Ovary (tissue), 3 donors: ENCODE measurements at regions not wholly inside any gene's neighbourhood (a gene's known extent, or its start where the extent isn't known, plus 50 kb on each side); places are given as distances from the start of the nearest gene placed in this dataset.

ENCODE experiments used
- CTCF ChIP-seq, 3 donors: fragments of 450-650 bp in 2 of 3; fragments of 200-600 bp in 1 of 3; IDR thresholded peaks; one replicate each; pipeline versions ENCODE4 v1.5.1 to v1.8.0; 2016 to 2022; ENCODE audit warnings: antibody characterized with exemption in 3 of 3, mild to moderate bottlenecking in 1 of 3
- EP300 ChIP-seq: sonication (generic); formaldehyde crosslinking; IDR thresholded peaks from one replicate; pipeline ENCODE4 v1.6.1; 2017; ENCODE audit warnings: antibody characterized with exemption
- POLR2A ChIP-seq: fragments of 450-650 bp; IDR thresholded peaks from one replicate; pipeline ENCODE4 v1.6.1; 2017; ENCODE audit warnings: antibody characterized with exemption, mild to moderate bottlenecking, moderate library complexity
- donor health status: DM: no; HTN: no; CAD: no.

- TF ChIP-seq CTCF (IDR thresholded peaks at IDR 0.05) (no peak), POLR2A (no peak), EP300 (no peak)
These were observed 127.6 kb downstream of the XCL2 start for GRCh38 chr1:168416220-168416619.
